Panc1 (cell line): ENCODE measurements at regions not wholly inside any gene's neighbourhood (a gene's known extent, or its start where the extent isn't known, plus 50 kb on each side); places are given as distances from the start of the nearest gene placed in this dataset.

ENCODE experiments used
- ATAC-seq: fragments of 200-7000 bp; cut with Tn5 transposase; 2 replicates; pipeline ENCODE4 v1.9.1; 2020; ENCODE audit warnings: mild to moderate bottlenecking, moderate library complexity
- BruUV-seq: library from RNA; stranded (reverse); fragments of 400-500 nt; replicated peaks from 2 replicates; lab custom pipeline; 2021; lab: Mats Ljungman, UMichigan
- CTCF ChIA-PET: fragments of 300-600 bp; sonication (Branson Sonifier 250); formaldehyde crosslinking; loops from one replicate; lab custom pipeline; 2022; ENCODE audit warnings: antibody characterized with exemption; lab: Charles Lee
- POLR2A ChIA-PET: fragments of 300-600 bp; sonication (Branson Sonifier 250); formaldehyde crosslinking; loops from one replicate; lab custom pipeline; 2022; ENCODE audit warnings: antibody characterized with exemption; lab: Charles Lee
- DNase-seq: peaks from one replicate; pipeline ENCODE4 v3.0.0-alpha.2; 2010; ENCODE audit warnings: low read depth, low spot score
- H3K27ac ChIP-seq: 2 replicates; pipeline ENCODE4 v1.5.1; 2011; ENCODE audit warnings: mild to moderate bottlenecking, low read length, inconsistent platforms
- H3K27me3 ChIP-seq: fragments of 200-500 bp; sonication (Bioruptor generic); 2 replicates; pipeline ENCODE4 v1.6.0; 2014; ENCODE audit warnings: low read length, inconsistent platforms; ENCODE audit not compliant: control insufficient read depth, insufficient read depth
- H3K36me3 ChIP-seq: fragments of 200-500 bp; sonication (Bioruptor generic); 2 replicates; pipeline ENCODE4 v1.5.1; 2014; ENCODE audit warnings: inconsistent platforms, mild to moderate bottlenecking, low read length, moderate library complexity; ENCODE audit not compliant: control insufficient read depth, insufficient read depth
- H3K4me1 ChIP-seq: 2 replicates; pipeline ENCODE4 v1.5.1; 2011; ENCODE audit warnings: inconsistent platforms, mild to moderate bottlenecking, low read length, moderate library complexity; ENCODE audit not compliant: control insufficient read depth, insufficient read depth
- H3K4me3 ChIP-seq, 2 experiments: 2 replicates each; pipeline ENCODE4 v1.5.1; 2011 to 2012; ENCODE audit warnings: low read depth in 2 of 2, low read length in 2 of 2, mild to moderate bottlenecking in 2 of 2, inconsistent platforms in 1 of 2, moderate library complexity in 1 of 2
- H3K9me3 ChIP-seq: fragments of 200-500 bp; sonication (Bioruptor generic); 2 replicates; pipeline ENCODE4 v1.5.1; 2014; ENCODE audit warnings: low read depth, mild to moderate bottlenecking, inconsistent platforms, low read length, moderate library complexity; ENCODE audit not compliant: control insufficient read depth, insufficient read depth
- CTCF ChIP-seq: fragments of 450-650 bp; IDR thresholded peaks from 2 replicates; pipeline ENCODE4 v1.5.1; 2017; ENCODE audit warnings: mild to moderate bottlenecking
- POLR2AphosphoS5 ChIP-seq: IDR thresholded peaks from 2 replicates; pipeline ENCODE4 v1.6.1; 2012; ENCODE audit warnings: mild to moderate bottlenecking, low read depth, low read length, moderate library complexity
- SIN3A ChIP-seq: IDR thresholded peaks from 2 replicates; pipeline ENCODE4 v1.6.1; 2012; ENCODE audit warnings: low read depth, mild to moderate bottlenecking, low read length, moderate library complexity, borderline replicate concordance; ENCODE audit not compliant: insufficient read depth
- TCF7L2 ChIP-seq: IDR thresholded peaks from 2 replicates; pipeline ENCODE4 v1.6.1; 2011; ENCODE audit warnings: mild to moderate bottlenecking, low read depth, low read length, inconsistent platforms
- in situ Hi-C: cut with HindIII; loops from 2 replicates; pipeline ENCODE4 v1.10.0; 2016; ENCODE audit warnings: low sequenced_read_pairs, low pct_unique_long_range_greater_than_20kb
- intact Hi-C: fragments of 100-400 bp; cut with micrococcal nuclease; formaldehyde crosslinking; loops from one replicate; pipeline ENCODE4 v1.10.0; 2022; ENCODE audit not compliant: unreplicated experiment
- TF ChIP-seq, protein P1 (sequence below), 2 experiments: IDR thresholded peaks; 2 replicates each; pipeline ENCODE4 v1.6.1; 2011 to 2012; ENCODE audit warnings: low read depth in 2 of 2, control low read depth in 1 of 2, low read length in 1 of 2, mild to moderate bottlenecking in 1 of 2, moderate library complexity in 1 of 2; ENCODE audit not compliant: insufficient read depth in 1 of 2

DNA sequence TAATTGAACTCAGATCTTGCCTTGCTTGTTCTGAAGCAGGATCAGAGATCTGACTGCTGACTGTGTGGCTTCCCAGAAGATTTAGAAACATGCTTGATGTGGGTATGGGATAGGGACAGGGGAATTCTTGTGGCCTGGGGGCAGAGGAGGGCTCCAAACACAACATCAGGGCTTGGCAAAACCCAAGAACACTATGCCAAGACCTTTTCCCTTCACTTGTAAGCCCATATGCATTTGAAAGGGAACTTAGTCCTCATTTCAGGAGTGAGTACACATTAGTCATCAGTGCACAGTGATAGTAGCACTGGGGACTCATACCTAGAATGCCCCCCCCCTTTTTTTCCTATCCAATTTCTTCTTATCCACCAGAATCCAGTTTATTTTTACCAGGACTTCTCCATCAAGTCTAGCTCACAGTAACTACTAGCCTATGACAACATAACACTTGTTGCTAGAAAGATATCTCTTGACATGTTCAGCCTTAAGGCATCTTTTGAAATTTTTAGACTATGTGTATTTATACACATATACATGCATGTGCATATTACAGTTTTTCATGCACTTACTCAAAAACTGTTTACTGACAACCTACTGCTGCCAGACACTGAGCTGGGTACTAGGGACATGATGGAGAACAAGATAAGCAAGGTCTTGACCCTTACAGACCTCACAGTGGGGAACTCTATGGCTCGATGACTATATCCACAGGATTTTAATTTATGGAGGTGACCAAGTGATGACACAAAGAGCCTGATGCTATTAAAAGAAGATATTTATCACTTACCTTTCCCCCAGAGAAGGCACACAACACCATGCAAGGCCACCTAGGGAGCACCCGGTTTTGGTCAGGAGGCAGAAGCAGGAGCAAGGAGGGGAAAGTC is 158.3 kb upstream of the MAP3K1 start:
- ATAC-seq: no peak
- DNase-seq: no peak
- Histone ChIP-seq H3K9me3 (no peaks in the 10 kb centered on the region), H3K27me3 (peaks cover 7% of the 10 kb centered on the region; the same call in 1 of the 2 replicates), H3K4me1 (no peaks in the 10 kb centered on the region), H3K36me3 (no peaks in the 10 kb centered on the region), H3K4me3 (no peak overlapping the region), H3K27ac (no peak overlapping the region)
- ChIA-PET POLR2A (no interaction called here), CTCF (no interaction called here)
- BruUV-seq: no TSS peak
- intact Hi-C loops (no loop called here), in situ Hi-C loops (no loop called here)
- TF ChIP-seq, protein P1, sequence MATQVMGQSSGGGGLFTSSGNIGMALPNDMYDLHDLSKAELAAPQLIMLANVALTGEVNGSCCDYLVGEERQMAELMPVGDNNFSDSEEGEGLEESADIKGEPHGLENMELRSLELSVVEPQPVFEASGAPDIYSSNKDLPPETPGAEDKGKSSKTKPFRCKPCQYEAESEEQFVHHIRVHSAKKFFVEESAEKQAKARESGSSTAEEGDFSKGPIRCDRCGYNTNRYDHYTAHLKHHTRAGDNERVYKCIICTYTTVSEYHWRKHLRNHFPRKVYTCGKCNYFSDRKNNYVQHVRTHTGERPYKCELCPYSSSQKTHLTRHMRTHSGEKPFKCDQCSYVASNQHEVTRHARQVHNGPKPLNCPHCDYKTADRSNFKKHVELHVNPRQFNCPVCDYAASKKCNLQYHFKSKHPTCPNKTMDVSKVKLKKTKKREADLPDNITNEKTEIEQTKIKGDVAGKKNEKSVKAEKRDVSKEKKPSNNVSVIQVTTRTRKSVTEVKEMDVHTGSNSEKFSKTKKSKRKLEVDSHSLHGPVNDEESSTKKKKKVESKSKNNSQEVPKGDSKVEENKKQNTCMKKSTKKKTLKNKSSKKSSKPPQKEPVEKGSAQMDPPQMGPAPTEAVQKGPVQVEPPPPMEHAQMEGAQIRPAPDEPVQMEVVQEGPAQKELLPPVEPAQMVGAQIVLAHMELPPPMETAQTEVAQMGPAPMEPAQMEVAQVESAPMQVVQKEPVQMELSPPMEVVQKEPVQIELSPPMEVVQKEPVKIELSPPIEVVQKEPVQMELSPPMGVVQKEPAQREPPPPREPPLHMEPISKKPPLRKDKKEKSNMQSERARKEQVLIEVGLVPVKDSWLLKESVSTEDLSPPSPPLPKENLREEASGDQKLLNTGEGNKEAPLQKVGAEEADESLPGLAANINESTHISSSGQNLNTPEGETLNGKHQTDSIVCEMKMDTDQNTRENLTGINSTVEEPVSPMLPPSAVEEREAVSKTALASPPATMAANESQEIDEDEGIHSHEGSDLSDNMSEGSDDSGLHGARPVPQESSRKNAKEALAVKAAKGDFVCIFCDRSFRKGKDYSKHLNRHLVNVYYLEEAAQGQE (IDR thresholded peaks at IDR 0.05; ENCODE audit: insufficient read depth in 1 of 2, low read depth in 2 of 2, low read length in 1 of 2): no peak
- TF ChIP-seq TCF7L2: no peak
- TF ChIP-seq CTCF: no peak
- no peak for TF ChIP-seq POLR2AphosphoS5
- no peak for TF ChIP-seq SIN3A

DNA sequence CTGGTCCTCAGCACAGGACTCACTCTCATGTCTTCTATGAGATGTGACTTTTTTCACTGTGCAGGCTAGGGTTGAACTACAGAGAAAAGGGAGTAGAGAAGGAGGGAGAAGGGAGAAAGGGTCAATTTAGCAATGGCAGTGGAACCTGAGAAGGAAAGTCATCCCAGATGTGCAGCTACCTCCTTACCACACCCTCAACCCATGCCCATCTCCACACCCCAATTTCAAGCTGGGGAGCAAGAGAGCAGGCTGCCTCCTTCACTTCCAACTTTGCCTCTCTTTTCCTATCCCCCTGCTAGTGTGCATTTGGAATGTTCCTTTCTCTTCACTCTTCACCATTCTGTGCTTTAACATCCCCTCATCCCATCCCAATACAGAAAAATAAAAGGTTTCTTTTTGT is 163.5 kb upstream of the MAP3K1 start:
- H3K4me1 ChIP-seq: no peaks in the 10 kb centered on the region
- ChIA-PET POLR2A (no interaction called here), CTCF (no interaction called here)
- ATAC-seq (no peak), DNase-seq (no peak)
- no peaks in the 10 kb centered on the region; the same call in 1 of the 2 replicates for H3K27me3 ChIP-seq
- intact Hi-C loops (no loop called here), in situ Hi-C loops (no loop called here)
- no TSS peak for BruUV-seq
- H3K27ac ChIP-seq: no peak overlapping the region
- H3K4me3 ChIP-seq: no peak overlapping the region
- no peaks in the 10 kb centered on the region for H3K9me3 ChIP-seq
- no peak for TF ChIP-seq SIN3A
- TF ChIP-seq TCF7L2: no peak
- no peak for TF ChIP-seq CTCF
- TF ChIP-seq POLR2AphosphoS5: no peak
- TF ChIP-seq, protein P1 (IDR thresholded peaks at IDR 0.05; ENCODE audit: insufficient read depth in 1 of 2, low read depth in 2 of 2, low read length in 1 of 2): no peak
- H3K36me3 ChIP-seq: no peaks in the 10 kb centered on the region
